ENCODE measurements at regions not wholly inside any gene's neighbourhood (a gene's known extent, or its start where the extent isn't known, plus 50 kb on each side); places are given as distances from the start of the nearest gene placed in this dataset.
"Not testable (repeated sequence)": the region's sequence is repeated elsewhere in the genome, so short reads cannot be mapped to it uniquely, and the experiment has no call there.

GRCh38 chr9:102362470-102363132, 624.2 kb upstream of the GRIN3A start:
- Mint-ChIP-seq H3K4me3 (no peak overlapping the region), H3K9me3 (peaks cover 3% of the 10 kb centered on the region), H3K4me1 (no peaks in the 10 kb centered on the region), H3K36me3 (no peaks in the 10 kb centered on the region), H3K27me3 (ENCODE audit: low read depth) (no peaks in the 10 kb centered on the region), H3K27ac (no peak overlapping the region)
- no peak for TF ChIP-seq CTCF (IDR thresholded peaks at IDR 0.05; ENCODE audit: unreplicated experiment)
- DNase-seq (ENCODE audit: low spot score in 2 of 2, unreplicated experiment in 2 of 2): no peak

- TF ChIP-seq CTCF (IDR thresholded peaks at IDR 0.05; ENCODE audit: unreplicated experiment): no peak
- Mint-ChIP-seq H3K36me3 (no peaks in the 10 kb centered on the region), H3K4me3 (no peak overlapping the region)
Measured at GRCh38 chr9:102360846-102361245, 622.4 kb upstream of the GRIN3A start.

GRCh38 chr9:102355982-102356381, 617.5 kb upstream of the GRIN3A start:
- no peaks in the 10 kb centered on the region for H3K27me3 Mint-ChIP-seq (ENCODE audit: low read depth)
- no peak overlapping the region for H3K27ac Mint-ChIP-seq
- peaks cover 19% of the 10 kb centered on the region for H3K9me3 Mint-ChIP-seq
- TF ChIP-seq CTCF (IDR thresholded peaks at IDR 0.05; ENCODE audit: unreplicated experiment): no peak
- no peak for DNase-seq (ENCODE audit: low spot score in 2 of 2, unreplicated experiment in 2 of 2)
- H3K4me3 Mint-ChIP-seq: no peak overlapping the region
- no peaks in the 10 kb centered on the region for H3K4me1 Mint-ChIP-seq
- H3K36me3 Mint-ChIP-seq: no peaks in the 10 kb centered on the region

More at GRCh38 chr9:102360846-102361245, 622.4 kb upstream of the GRIN3A start:
- no peaks in the 10 kb centered on the region for H3K4me1 Mint-ChIP-seq
- no peak for DNase-seq (ENCODE audit: low spot score in 2 of 2, unreplicated experiment in 2 of 2)
- H3K27ac Mint-ChIP-seq: no peak overlapping the region
- H3K27me3 Mint-ChIP-seq (ENCODE audit: low read depth): no peaks in the 10 kb centered on the region
- peaks cover 11% of the 10 kb centered on the region for H3K9me3 Mint-ChIP-seq

GRCh38 chr9:102354041-102354440, 615.6 kb upstream of the GRIN3A start:
- Mint-ChIP-seq H3K4me3 (no peak overlapping the region), H3K4me1 (no peaks in the 10 kb centered on the region), H3K36me3 (no peaks in the 10 kb centered on the region), H3K27ac (no peak overlapping the region), H3K9me3 (peaks cover 27% of the 10 kb centered on the region), H3K27me3 (ENCODE audit: low read depth) (no peaks in the 10 kb centered on the region)
- no peak for DNase-seq (ENCODE audit: low spot score in 2 of 2, unreplicated experiment in 2 of 2)
- TF ChIP-seq CTCF (IDR thresholded peaks at IDR 0.05; ENCODE audit: unreplicated experiment): no peak

GRCh38 chr9:102337471-102337870, 599.0 kb upstream of the GRIN3A start:
- not testable (repeated sequence) for H3K27ac Mint-ChIP-seq; H3K36me3 Mint-ChIP-seq; DNase-seq (ENCODE audit: low spot score in 2 of 2, unreplicated experiment in 2 of 2); H3K27me3 Mint-ChIP-seq (ENCODE audit: low read depth); H3K4me3 Mint-ChIP-seq; H3K4me1 Mint-ChIP-seq
- H3K9me3 Mint-ChIP-seq: peaks cover 36% of the 10 kb centered on the region

GRCh38 chr9:102309379-102309778, 570.9 kb upstream of the GRIN3A start:
- Mint-ChIP-seq H3K27ac (no peak overlapping the region), H3K9me3 (peaks cover 61% of the 10 kb centered on the region), H3K36me3 (no peaks in the 10 kb centered on the region), H3K4me3 (no peak overlapping the region), H3K4me1 (no peaks in the 10 kb centered on the region), H3K27me3 (ENCODE audit: low read depth) (no peaks in the 10 kb centered on the region)
- no peak for DNase-seq (ENCODE audit: low spot score in 2 of 2, unreplicated experiment in 2 of 2)
- TF ChIP-seq CTCF (IDR thresholded peaks at IDR 0.05; ENCODE audit: unreplicated experiment): no peak
